Activated CD4-positive, alpha-beta T cell treated with anti-CD3 and anti-CD28 coated beads, Interleukin-2, amount 10 ng/mL, durations not matched to agents 7 days and 5 days (primary cell): ENCODE measurements at regions not wholly inside any gene's neighbourhood (a gene's known extent, or its start where the extent isn't known, plus 50 kb on each side); places are given as distances from the start of the nearest gene placed in this dataset.

Experiments used
- CTCF ChIA-PET: fragments of 350-600 bp; sonication (Branson Sonifier 250); formaldehyde crosslinking; loops from one replicate; lab custom pipeline; 2021; ENCODE audit warnings: antibody characterized with exemption; lab: Charles Lee
- POLR2A ChIA-PET: fragments of 350-600 bp; sonication (Branson Sonifier 250); formaldehyde crosslinking; loops from one replicate; lab custom pipeline; 2021; ENCODE audit warnings: antibody characterized with exemption; lab: Charles Lee
- DNase-seq: peaks from one replicate; pipeline ENCODE4 v3.0.0-alpha.2; 2020
- H3K27ac Mint-ChIP-seq: one replicate; pipeline ENCODE4 v1.8.0; 2021; ENCODE audit warnings: mild to moderate bottlenecking, moderate library complexity, mixed read lengths
- H3K27me3 Mint-ChIP-seq: one replicate; pipeline ENCODE4 v1.8.0; 2021; ENCODE audit warnings: mixed read lengths
- H3K36me3 Mint-ChIP-seq: one replicate; pipeline ENCODE4 v1.8.0; 2021; ENCODE audit warnings: low read depth, mixed read lengths
- H3K4me1 Mint-ChIP-seq: one replicate; pipeline ENCODE4 v1.8.0; 2021; ENCODE audit warnings: mixed read lengths
- H3K4me3 Mint-ChIP-seq: one replicate; pipeline ENCODE4 v1.8.0; 2021; ENCODE audit warnings: mild to moderate bottlenecking, moderate library complexity, mixed read lengths
- H3K9me3 Mint-ChIP-seq: one replicate; pipeline ENCODE4 v1.8.0; 2021; ENCODE audit warnings: mixed read lengths

DNA sequence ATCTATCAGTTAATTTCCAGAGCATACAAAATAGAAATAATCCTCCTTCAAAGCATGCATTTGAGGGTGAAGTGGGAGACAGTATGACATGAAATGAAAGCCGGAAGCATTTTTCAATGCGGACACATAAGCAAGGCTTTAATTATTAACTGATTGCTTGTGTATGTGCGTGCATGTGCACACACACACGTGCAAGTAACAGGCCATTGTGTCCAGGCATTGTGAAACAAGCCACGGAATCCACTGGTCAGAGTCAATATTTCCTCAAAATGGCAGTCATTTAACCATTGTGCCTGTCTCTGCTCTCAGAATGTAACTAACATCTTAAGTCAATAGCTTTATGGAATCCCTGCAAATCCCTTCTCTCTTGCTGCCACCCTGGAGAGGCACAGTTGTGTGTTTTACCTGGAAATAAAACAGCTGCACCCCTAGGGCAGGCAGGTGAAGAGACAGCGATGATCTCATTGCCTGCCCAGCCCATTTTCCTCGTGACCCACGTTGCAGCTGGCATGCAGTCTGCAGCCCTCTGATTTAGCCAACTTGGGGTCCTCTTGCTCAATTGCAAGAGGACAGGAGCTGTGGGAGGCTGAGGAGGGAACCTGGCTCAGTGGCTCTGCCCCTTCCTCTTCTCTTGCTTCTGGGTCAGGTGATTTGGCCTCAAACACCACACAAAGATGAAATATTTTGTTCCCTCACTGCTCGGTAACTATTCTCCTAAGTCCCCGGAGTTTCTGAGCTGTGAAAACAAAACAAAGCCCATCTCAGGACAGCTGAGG is 500.9 kb upstream of the ZMIZ1 start:
- Mint-ChIP-seq H3K36me3 (no peaks in the 10 kb centered on the region), H3K4me1 (peaks cover 4% of the 10 kb centered on the region), H3K9me3 (no peaks in the 10 kb centered on the region), H3K27ac (no peak overlapping the region), H3K4me3 (no peak overlapping the region), H3K27me3 (peaks cover 4% of the 10 kb centered on the region)
- DNase-seq: no peak
- ChIA-PET POLR2A (no interaction called here), CTCF (interaction anchor here (1.4 kb wide), 1 partner anchor 9 kb away, joined by 5 read pairs; no protein-coding TSS in a partner anchor)

DNA sequence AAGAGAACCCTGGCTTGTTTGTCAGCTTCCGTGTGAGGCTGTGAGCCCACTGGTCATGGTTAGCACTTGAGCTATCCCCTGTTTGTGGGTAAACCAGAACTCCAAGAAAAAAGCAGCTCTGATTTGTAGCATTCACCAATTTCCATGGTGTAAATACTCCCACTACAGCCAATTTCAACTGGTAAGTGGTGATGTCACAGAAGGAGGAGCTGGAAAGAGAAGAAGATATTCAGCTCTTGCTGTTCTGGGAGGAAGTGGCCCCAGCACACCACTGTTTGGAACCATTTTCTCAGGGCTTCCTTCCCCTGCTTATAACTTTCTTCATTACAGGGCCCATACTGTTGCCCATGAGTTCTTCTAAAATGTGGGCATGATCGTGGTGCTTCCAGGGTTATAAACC is 500.1 kb upstream of the ZMIZ1 start:
- H3K4me3 Mint-ChIP-seq: no peak overlapping the region
- no peaks in the 10 kb centered on the region for H3K9me3 Mint-ChIP-seq
- no peaks in the 10 kb centered on the region for H3K36me3 Mint-ChIP-seq
- POLR2A ChIA-PET: no interaction called here
- H3K4me1 Mint-ChIP-seq: peaks cover 4% of the 10 kb centered on the region
- no peak overlapping the region for H3K27ac Mint-ChIP-seq
- CTCF ChIA-PET: interaction anchor here (0.7 to 1.4 kb wide), 2 partner anchors 10 to 1082 kb away, joined by 3 to 5 read pairs; no protein-coding TSS in a partner anchor
- DNase-seq: no peak
- peaks cover 4% of the 10 kb centered on the region for H3K27me3 Mint-ChIP-seq

DNA sequence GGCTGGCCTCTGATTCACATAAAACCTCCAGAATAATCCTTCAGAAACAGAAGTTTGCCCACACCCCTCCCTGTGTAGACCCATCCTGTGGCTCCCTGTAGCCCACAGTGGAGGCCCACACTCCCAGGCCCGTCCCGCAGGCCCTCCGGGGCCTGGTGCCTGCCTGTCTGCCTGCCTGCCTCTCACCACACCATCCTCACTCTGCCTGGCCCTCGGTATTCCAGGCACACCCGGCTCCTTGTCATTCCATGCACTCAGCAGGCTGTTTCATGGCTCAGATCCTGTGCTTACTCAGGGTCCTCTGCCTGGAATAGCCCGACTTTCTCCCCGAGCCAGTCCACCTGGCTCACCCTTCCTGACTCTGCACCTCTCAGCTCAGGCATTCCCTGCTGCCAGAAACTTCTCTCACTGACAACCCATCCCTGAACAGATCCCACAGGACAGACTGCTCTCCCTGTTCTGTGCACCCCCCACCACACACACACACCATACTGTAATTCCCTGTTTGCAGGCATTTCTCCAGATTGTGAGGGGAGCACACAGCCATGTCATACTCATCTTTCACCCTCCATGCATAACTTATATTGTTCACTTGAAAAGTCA is 498.0 kb upstream of the ZMIZ1 start:
- Mint-ChIP-seq H3K9me3 (no peaks in the 10 kb centered on the region), H3K36me3 (no peaks in the 10 kb centered on the region), H3K4me1 (peaks cover 4% of the 10 kb centered on the region), H3K27me3 (peaks cover 4% of the 10 kb centered on the region), H3K4me3 (no peak overlapping the region), H3K27ac (no peak overlapping the region)
- POLR2A ChIA-PET: no interaction called here
- DNase-seq: no peak
- CTCF ChIA-PET: interaction anchor here (0.6 to 1.1 kb wide), 2 partner anchors 9 to 804 kb away, joined by 3 to 4 read pairs; no protein-coding TSS in a partner anchor

DNA sequence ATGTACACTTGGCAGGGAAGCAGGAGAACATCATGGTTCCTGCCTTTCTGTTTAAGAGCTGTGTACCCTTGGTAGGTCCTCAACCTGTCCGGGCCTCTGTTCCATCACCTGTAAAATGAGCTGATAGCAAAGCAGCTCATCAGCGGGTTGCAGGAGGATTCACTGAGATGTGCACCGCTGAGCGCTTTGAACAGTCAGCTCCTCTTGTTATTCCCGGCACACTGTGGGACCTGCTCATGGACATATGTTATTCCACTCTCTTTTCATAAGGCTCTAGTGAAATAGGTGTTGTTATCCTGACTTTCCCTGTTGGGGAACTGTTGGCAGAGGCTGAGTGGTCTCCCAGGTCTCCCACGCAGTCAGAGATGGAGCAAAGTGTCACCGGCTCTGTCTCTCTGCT is 497.5 kb upstream of the ZMIZ1 start:
- H3K9me3 Mint-ChIP-seq: no peaks in the 10 kb centered on the region

DNA sequence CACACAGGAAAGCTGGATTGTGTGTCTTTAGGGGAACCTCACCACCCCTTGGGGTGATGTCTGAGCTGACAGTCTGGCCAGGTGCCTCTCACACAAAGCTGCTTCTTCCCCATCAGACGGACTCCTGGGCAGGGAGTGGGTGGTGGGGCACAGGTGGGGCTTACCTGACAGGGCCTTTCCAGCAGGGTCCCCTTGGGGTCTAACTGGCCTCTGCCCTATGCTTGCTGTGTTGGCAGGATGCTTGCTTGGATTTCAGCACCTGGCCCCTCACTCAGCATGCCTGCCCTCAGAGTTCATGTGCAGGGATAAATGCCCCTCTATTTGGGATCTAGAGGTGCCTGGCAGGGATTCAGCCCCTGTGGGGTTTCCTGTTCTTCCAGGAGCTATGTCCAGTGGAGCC is 496.9 kb upstream of the ZMIZ1 start:
- H3K4me3 Mint-ChIP-seq: no peak overlapping the region
- DNase-seq: no peak
- H3K27me3 Mint-ChIP-seq: peaks cover 4% of the 10 kb centered on the region
- POLR2A ChIA-PET: no interaction called here
- H3K4me1 Mint-ChIP-seq: peaks cover 4% of the 10 kb centered on the region
- no peaks in the 10 kb centered on the region for H3K36me3 Mint-ChIP-seq
- CTCF ChIA-PET: interaction anchor here (1.1 kb wide), 2 partner anchors 8 to 13 kb away, joined by 3 to 4 read pairs; no protein-coding TSS in a partner anchor
- no peaks in the 10 kb centered on the region for H3K9me3 Mint-ChIP-seq
- H3K27ac Mint-ChIP-seq: no peak overlapping the region

More for the DNA sequence above, 497.5 kb upstream of the ZMIZ1 start:
- ChIA-PET CTCF (interaction anchor here (1.1 kb wide), 2 partner anchors 9 to 14 kb away, joined by 3 to 4 read pairs; no protein-coding TSS in a partner anchor), POLR2A (no interaction called here)
- no peak for DNase-seq
- no peaks in the 10 kb centered on the region for H3K36me3 Mint-ChIP-seq
- no peak overlapping the region for H3K27ac Mint-ChIP-seq
- no peak overlapping the region for H3K4me3 Mint-ChIP-seq
- H3K27me3 Mint-ChIP-seq: peaks cover 4% of the 10 kb centered on the region
- H3K4me1 Mint-ChIP-seq: peaks cover 4% of the 10 kb centered on the region

DNA sequence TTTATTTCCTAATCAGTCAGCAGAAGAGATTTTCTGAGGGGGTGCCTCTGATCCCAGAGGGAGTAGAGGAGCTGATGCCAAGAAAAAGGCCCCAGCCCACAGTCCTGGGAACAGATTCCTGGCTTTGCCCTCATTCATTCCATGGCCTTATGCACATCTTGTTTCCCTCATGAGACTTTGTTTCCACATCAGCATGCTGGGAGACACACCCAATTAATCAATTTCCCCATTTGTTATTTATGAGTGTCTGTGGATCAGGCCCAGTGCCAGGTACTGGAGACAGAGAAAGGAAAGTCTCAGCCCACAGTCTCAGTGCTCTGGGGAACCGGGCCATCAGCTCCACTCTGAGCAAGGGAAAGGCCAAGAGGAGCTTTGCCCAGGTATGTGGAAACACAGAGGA is 496.2 kb upstream of the ZMIZ1 start:
- ChIA-PET POLR2A (no interaction called here), CTCF (no interaction called here)
- DNase-seq: no peak
- no peaks in the 10 kb centered on the region for H3K36me3 Mint-ChIP-seq
- H3K4me3 Mint-ChIP-seq: no peak overlapping the region
- H3K4me1 Mint-ChIP-seq: peaks cover 4% of the 10 kb centered on the region
- H3K27me3 Mint-ChIP-seq: no peaks in the 10 kb centered on the region
- H3K27ac Mint-ChIP-seq: no peak overlapping the region
- no peaks in the 10 kb centered on the region for H3K9me3 Mint-ChIP-seq

DNA sequence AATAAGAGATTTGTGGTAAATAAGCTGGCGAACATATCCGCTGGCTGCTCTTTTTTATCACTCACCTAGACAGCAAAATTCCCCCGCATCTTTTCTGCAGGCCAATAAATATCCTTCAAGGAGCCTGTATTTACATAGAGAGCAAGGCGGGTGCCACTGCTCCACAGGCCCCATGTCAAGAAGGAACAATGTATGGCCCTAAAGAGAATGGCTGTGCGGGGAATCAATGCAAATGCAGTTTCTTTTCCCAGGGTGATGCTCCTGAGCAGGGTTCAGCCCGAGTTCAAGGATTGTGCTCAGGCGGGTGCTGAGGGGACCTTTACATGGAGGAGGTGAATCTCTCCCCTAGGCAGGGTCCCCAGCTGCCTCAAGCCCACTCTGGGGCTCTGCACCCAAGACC is 494.2 kb upstream of the ZMIZ1 start:
- Mint-ChIP-seq H3K36me3 (no peaks in the 10 kb centered on the region), H3K27ac (no peak overlapping the region)

DNA sequence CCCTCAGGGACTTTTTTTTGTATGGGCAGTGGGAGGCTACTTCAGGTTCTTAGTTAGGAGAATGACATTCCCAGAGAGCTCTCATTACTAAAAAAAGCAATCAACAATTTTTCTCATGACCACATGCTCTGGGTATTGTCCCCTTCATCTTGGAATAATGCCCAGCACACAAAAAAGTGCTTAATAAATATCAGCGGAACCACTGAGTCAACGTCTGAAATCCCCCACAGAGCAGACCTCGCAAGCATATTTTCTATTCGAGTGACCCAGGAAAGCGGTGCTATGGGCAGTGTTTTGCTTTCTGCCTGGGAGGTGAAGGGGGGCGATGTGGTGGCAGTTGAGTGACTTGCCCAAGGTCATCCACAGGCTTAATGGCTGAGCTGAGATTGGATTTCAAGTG is 493.4 kb upstream of the ZMIZ1 start:
- Mint-ChIP-seq H3K4me3 (no peak overlapping the region), H3K27ac (no peak overlapping the region), H3K4me1 (peaks cover 3% of the 10 kb centered on the region), H3K27me3 (no peaks in the 10 kb centered on the region), H3K9me3 (no peaks in the 10 kb centered on the region), H3K36me3 (no peaks in the 10 kb centered on the region)
- POLR2A ChIA-PET: interaction anchor here (0.6 kb wide), 1 partner anchor 30 kb away, joined by 3 read pairs; no protein-coding TSS in a partner anchor
- no peak for DNase-seq
- CTCF ChIA-PET: interaction anchor here (1.7 kb wide), 1 partner anchor 10 kb away, joined by 4 read pairs; no protein-coding TSS in a partner anchor

More for the DNA sequence above, 494.2 kb upstream of the ZMIZ1 start:
- CTCF ChIA-PET: no interaction called here
- H3K27me3 Mint-ChIP-seq: no peaks in the 10 kb centered on the region
- no peak for DNase-seq
- POLR2A ChIA-PET: no interaction called here
- no peak overlapping the region for H3K4me3 Mint-ChIP-seq
- no peaks in the 10 kb centered on the region for H3K9me3 Mint-ChIP-seq
- H3K4me1 Mint-ChIP-seq: peaks cover 3% of the 10 kb centered on the region

DNA sequence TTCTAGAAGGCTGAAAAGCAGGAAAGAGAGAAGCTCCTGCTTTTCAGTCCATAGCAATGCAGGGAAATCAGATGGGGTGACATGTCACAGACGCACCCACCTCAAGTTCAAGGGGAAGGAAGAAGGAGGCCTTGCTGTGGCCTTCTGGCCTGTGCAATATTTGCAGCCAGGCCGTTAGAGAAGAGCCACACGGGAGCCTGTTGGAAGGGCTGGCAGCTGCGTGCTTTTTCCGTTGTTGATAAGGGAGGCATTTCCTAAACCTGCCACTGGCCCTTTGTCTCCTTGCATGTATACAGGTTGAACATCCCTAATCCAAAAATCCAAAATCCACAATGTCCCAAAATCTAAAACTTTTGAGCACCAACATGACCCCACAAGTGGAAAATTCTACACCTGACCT is 492.5 kb upstream of the ZMIZ1 start:
- Mint-ChIP-seq H3K4me1 (peaks cover 3% of the 10 kb centered on the region), H3K27ac (no peak overlapping the region), H3K27me3 (no peaks in the 10 kb centered on the region), H3K4me3 (no peak overlapping the region), H3K36me3 (no peaks in the 10 kb centered on the region), H3K9me3 (no peaks in the 10 kb centered on the region)
- CTCF ChIA-PET: interaction anchor here (1.7 kb wide), 1 partner anchor 9 kb away, joined by 4 read pairs; no protein-coding TSS in a partner anchor
- POLR2A ChIA-PET: no interaction called here
- no peak for DNase-seq

DNA sequence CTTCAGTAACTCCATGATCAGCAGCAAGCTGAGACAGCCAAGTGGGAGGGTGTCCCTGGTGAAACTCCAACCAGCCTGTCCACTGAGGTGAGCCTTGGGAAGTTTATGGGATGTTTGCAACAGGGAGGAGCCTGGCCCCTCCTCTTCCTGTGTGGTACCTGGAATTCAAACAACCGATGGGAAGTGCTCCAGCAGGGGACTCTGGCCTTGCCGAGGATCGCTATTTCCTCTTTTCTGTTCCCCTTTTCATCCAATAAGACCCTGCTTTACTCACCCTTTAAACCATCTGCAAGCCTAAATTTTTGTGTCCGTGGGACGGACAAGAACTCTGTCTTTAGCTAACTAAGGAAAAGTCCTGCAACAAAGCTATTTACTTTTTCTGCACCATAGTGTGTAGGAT is 491.1 kb upstream of the ZMIZ1 start:
- Mint-ChIP-seq H3K27me3 (no peaks in the 10 kb centered on the region), H3K9me3 (no peaks in the 10 kb centered on the region), H3K4me3 (no peak overlapping the region), H3K4me1 (peaks cover 3% of the 10 kb centered on the region), H3K36me3 (no peaks in the 10 kb centered on the region), H3K27ac (no peak overlapping the region)
- ChIA-PET CTCF (no interaction called here), POLR2A (no interaction called here)
- no peak for DNase-seq

DNA sequence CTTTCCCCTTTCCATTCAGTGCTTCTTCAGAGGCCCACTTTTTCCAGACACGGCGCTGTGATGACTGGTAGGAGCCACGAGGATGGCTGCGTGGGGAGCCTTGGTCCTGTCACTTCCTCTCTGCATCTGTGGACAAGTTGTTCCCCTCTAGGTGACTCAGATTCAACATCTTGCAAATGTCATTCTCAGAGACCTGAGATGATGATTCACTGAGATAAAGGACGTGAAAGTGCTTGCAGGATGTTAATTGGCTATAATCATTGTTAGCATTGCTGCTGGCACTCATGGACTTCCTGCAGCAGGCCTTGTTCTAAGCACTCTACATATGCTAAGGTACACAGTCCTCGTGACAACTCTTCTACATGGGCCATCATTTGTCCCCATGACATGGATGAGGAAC is 489.8 kb upstream of the ZMIZ1 start:
- no peak for DNase-seq
- peaks cover 3% of the 10 kb centered on the region for H3K27me3 Mint-ChIP-seq
- H3K4me1 Mint-ChIP-seq: peaks cover 3% of the 10 kb centered on the region
- no peak overlapping the region for H3K4me3 Mint-ChIP-seq
- POLR2A ChIA-PET: no interaction called here
- H3K27ac Mint-ChIP-seq: no peak overlapping the region
- CTCF ChIA-PET: interaction anchor here (1.4 kb wide), 1 partner anchor 8 kb away, joined by 4 read pairs; no protein-coding TSS in a partner anchor
- no peaks in the 10 kb centered on the region for H3K36me3 Mint-ChIP-seq
- H3K9me3 Mint-ChIP-seq: no peaks in the 10 kb centered on the region

DNA sequence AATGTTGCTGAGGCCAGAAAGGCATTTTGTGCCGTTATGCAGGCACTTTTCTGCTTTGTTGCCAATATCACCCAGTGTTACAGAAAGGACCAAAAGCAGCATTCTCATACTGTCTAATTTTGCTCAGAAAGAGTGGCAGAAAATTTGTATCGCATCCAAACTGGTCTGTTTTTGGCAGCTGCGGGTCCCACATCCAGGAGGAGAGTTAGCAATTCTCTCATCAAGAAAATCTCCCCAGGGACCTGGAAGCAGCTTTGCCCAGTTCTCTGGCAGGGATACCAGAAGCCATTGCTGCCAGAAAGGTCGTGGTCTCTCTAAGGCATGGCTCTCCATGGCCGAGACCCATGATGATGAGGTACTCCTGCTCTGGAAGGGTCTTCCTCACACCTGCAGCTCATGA is 489.2 kb upstream of the ZMIZ1 start:
- H3K36me3 Mint-ChIP-seq: no peaks in the 10 kb centered on the region
- no peak overlapping the region for H3K4me3 Mint-ChIP-seq
- H3K4me1 Mint-ChIP-seq: peaks cover 3% of the 10 kb centered on the region
- H3K9me3 Mint-ChIP-seq: no peaks in the 10 kb centered on the region
- ChIA-PET CTCF (interaction anchor here (0.7 to 1.4 kb wide), 2 partner anchors 8 to 21 kb away, joined by 3 to 4 read pairs; no protein-coding TSS in a partner anchor), POLR2A (no interaction called here)
- H3K27me3 Mint-ChIP-seq: peaks cover 3% of the 10 kb centered on the region
- no peak overlapping the region for H3K27ac Mint-ChIP-seq
- no peak for DNase-seq

DNA sequence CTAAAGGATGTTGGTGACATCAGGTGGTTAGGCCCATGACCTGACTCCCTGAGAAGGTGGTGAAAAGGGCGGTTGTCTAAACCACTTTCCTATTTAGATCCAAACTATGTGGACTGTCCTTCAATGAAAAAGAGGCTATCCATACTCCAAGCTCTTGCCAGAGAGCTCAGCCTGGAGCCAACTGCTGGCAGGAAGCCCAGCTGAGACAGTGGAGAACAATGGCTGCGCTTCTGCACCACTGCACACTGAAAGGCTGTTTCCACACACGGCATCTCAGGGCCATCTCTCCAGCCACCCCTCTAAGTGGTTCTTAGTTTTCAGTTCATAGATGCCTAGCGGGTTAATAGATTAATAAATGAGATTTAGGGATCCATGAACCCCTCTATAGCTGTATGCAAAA is 488.8 kb upstream of the ZMIZ1 start:
- H3K27me3 Mint-ChIP-seq: peaks cover 3% of the 10 kb centered on the region
- H3K9me3 Mint-ChIP-seq: no peaks in the 10 kb centered on the region
- POLR2A ChIA-PET: no interaction called here
- peaks cover 3% of the 10 kb centered on the region for H3K4me1 Mint-ChIP-seq
- no peaks in the 10 kb centered on the region for H3K36me3 Mint-ChIP-seq
- CTCF ChIA-PET: interaction anchor here (0.7 to 1.4 kb wide), 2 partner anchors 9 to 21 kb away, joined by 3 to 4 read pairs; no protein-coding TSS in a partner anchor
- DNase-seq: no peak
- H3K4me3 Mint-ChIP-seq: no peak overlapping the region
- no peak overlapping the region for H3K27ac Mint-ChIP-seq
